Adrenal gland (tissue), 9 donors: ENCODE measurements at regions not wholly inside any gene's neighbourhood (a gene's known extent, or its start where the extent isn't known, plus 50 kb on each side); places are given as distances from the start of the nearest gene placed in this dataset.

Experiments used
- DNase-seq, 7 donors: peaks; one replicate each; pipeline ENCODE4 v3.0.0-alpha.2; 2019 to 2020
- H3K27ac ChIP-seq, 5 donors: fragments of 200-600 bp; sonication (generic) in 4 of 5; 1 replicate in 3 of 5; 2 replicates in 2 of 5; pipeline versions ENCODE4 v1.5.1 to v1.8.0; 2016 to 2020; ENCODE audit warnings: mild to moderate bottlenecking in 1 of 5
- H3K27me3 ChIP-seq: fragments of 200-600 bp; 2 replicates; pipeline ENCODE4 v1.8.0; 2021
- H3K36me3 ChIP-seq, 2 donors: fragments of 200-600 bp; replicated peaks in 1 of 2; 1 replicate in 1 of 2; 2 replicates in 1 of 2; pipeline versions ENCODE4 v1.5.1 to v1.8.0; 2018 to 2022
- H3K4me1 ChIP-seq, 2 donors: fragments of 200-600 bp; replicated peaks in 1 of 2; 1 replicate in 1 of 2; 2 replicates in 1 of 2; pipeline versions ENCODE4 v1.5.1 to v1.8.0; 2018 to 2021
- H3K4me3 ChIP-seq, 4 donors: fragments of 200-600 bp; sonication (generic) in 3 of 4; one replicate each; pipeline ENCODE4 v1.5.1; 2016 to 2018
- H3K9me3 ChIP-seq, 3 donors: fragments of 200-600 bp; sonication (generic) in 1 of 3; replicated peaks in 1 of 3; 1 replicate in 2 of 3; 2 replicates in 1 of 3; pipeline versions ENCODE4 v1.5.1 to v1.8.0; 2016 to 2021
- POLR2A ChIP-seq, 2 donors: fragments of 450-650 bp; IDR thresholded peaks; one replicate each; pipeline ENCODE4 v1.6.1; 2017; ENCODE audit warnings: antibody characterized with exemption in 2 of 2, mild to moderate bottlenecking in 2 of 2, moderate library complexity in 1 of 2
- WGBS, 4 donors: extraction: QIAGEN DNeasy Blood & Tissue Kit in 2 of 4; methylation state at CpG; one replicate each; pipeline versions ENCODE4 v1.1.5 to v1.1.7; 2013 to 2017; 5-methylcytosine and 5-hydroxymethylcytosine counted together
- intact Hi-C, 2 donors: fragments of 100-400 bp; cut with DNase I; formaldehyde crosslinking; loops; one replicate each; pipeline versions ENCODE4 v1.14.1 to v1.15.0; 2022 to 2023
- TF ChIP-seq, protein P1 (sequence below), 6 experiments: fragments of 450-650 bp in 4 of 6; fragments of 200-600 bp in 2 of 6; sonication (generic) in 1 of 6; IDR thresholded peaks; 1 replicate in 5 of 6; 2 replicates in 1 of 6; pipeline versions ENCODE4 v1.5.1 to v1.8.0; 2016 to 2021; ENCODE audit warnings: antibody characterized with exemption in 6 of 6, mild to moderate bottlenecking in 2 of 6, moderate library complexity in 1 of 6
- donor health status: healthy with polysubstance abuse.
- donor health status: Bipolar disorder and iron deficiency.
- donor health status: DM: yes; HTN: yes; CAD: no.
- donor health status: DM: no; HTN: no; CAD: no.
- donor health status: DM: no; HTN: no; CAD: no.

DNA sequence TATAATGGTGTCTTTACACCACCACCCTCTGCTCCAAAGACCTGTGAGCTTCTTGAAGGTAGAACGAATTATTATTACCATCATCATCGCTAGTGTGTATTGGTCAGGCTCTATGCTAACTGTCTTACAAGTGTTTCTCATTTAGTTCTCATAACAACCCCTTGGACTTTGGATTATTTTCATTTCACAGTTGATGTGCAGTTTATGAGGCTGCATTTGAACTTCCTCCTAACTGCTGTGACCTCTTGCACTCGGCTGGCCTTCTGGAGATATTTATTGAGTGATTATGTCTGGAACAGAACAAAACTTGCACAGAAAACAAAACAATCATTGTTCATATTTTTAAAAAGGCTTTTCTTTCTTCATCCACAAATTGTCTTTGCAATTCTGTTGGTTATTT lies 306.3 kb upstream of the SGCD start:
- WGBS, 4 donors, result 58 to 71% (median 67%) methylated on average over 3 of the region's 3 CpGs
- TF ChIP-seq, protein P1, sequence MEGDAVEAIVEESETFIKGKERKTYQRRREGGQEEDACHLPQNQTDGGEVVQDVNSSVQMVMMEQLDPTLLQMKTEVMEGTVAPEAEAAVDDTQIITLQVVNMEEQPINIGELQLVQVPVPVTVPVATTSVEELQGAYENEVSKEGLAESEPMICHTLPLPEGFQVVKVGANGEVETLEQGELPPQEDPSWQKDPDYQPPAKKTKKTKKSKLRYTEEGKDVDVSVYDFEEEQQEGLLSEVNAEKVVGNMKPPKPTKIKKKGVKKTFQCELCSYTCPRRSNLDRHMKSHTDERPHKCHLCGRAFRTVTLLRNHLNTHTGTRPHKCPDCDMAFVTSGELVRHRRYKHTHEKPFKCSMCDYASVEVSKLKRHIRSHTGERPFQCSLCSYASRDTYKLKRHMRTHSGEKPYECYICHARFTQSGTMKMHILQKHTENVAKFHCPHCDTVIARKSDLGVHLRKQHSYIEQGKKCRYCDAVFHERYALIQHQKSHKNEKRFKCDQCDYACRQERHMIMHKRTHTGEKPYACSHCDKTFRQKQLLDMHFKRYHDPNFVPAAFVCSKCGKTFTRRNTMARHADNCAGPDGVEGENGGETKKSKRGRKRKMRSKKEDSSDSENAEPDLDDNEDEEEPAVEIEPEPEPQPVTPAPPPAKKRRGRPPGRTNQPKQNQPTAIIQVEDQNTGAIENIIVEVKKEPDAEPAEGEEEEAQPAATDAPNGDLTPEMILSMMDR (IDR thresholded peaks at IDR 0.05), result no peak
- TF ChIP-seq POLR2A (IDR thresholded peaks at IDR 0.05), result no peak
- H3K4me3 ChIP-seq, result no peak overlapping the region
- intact Hi-C loops, result no loop called here
- H3K27ac ChIP-seq, result no peak overlapping the region
- H3K4me1 ChIP-seq, result no peaks in the 10 kb centered on the region
- H3K36me3 ChIP-seq, result no peaks in the 10 kb centered on the region
- H3K9me3 ChIP-seq, result no peaks in the 10 kb centered on the region
- DNase-seq, result no peak
- H3K27me3 ChIP-seq, result no peaks in the 10 kb centered on the region

DNA sequence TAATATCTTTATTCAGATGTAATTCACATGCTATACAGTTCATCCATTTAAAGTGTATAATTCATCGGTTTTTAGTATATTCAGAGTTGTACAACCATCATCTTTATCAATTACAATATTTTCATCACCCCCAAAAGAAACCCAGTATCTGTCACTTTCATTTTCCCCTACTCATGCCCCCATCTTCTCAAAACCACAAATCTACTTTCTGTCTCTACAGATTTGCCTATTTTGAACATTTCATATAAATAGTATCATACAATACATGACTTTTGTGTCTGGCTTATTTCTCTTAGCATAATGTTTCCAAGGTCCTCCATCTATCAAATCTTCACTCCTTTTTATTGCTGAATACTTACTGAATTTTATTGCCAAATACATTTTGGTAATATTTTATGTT lies 305.1 kb upstream of the SGCD start:
- no peaks in the 10 kb centered on the region for H3K4me1 ChIP-seq
- 74 to 100% (median 83%) methylated on average over 1 of the region's 1 CpG for WGBS, 4 donors
- intact Hi-C loops, result no loop called here
- no peaks in the 10 kb centered on the region for H3K36me3 ChIP-seq
- H3K4me3 ChIP-seq, result no peak overlapping the region
- TF ChIP-seq, protein P1 (IDR thresholded peaks at IDR 0.05), result no peak
- no peak overlapping the region for H3K27ac ChIP-seq
- H3K9me3 ChIP-seq, result no peaks in the 10 kb centered on the region
- DNase-seq, result no peak
- no peaks in the 10 kb centered on the region for H3K27me3 ChIP-seq

DNA sequence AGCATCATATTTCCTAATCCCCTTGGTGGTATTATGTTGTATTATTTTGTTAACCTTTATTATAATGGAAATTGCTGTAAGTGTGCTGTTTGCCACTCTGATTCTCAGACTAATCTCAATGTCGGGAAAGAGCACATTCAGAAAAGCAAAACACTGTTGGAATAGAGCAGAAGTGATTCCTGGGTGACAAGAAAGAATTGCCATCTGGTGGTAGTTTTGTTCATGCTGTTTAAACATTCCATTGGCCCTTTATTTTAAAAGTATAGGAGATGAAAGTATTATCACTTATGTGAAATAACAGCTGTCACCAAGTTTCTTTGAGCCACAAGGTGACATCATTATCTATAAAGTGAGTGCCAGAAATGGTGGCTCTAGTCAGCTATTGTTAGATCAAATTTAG lies 301.3 kb upstream of the SGCD start:
- TF ChIP-seq, protein P1 (IDR thresholded peaks at IDR 0.05), result no peak
- Histone ChIP-seq H3K9me3 (no peaks in the 10 kb centered on the region), H3K4me3 (no peak overlapping the region), H3K27ac (no peak overlapping the region), H3K27me3 (no peaks in the 10 kb centered on the region), H3K4me1 (no peaks in the 10 kb centered on the region), H3K36me3 (no peaks in the 10 kb centered on the region)
- intact Hi-C loops, result no loop called here
- no peak for DNase-seq
- 63 to 71% (median 67%) methylated on average over 1 of the region's 1 CpG for WGBS, 4 donors

DNA sequence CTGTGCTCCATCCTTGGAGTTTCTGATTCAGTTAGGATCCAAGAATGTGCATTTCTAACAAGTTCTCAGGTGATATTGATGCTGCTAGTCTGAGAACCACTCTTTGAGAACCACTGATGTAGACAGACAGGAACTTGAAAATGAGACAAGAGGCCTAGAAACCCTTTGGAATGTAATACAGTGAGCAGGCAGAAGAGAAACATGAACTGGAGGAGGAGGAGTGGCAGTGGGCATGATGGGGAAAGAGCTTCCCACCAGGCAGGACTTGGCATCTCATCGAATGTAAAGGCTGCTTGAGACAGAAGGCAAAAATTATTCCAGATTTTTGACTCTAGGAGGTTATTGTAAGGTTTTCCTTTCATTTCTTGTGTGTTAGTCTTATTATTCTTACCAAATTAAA lies 295.8 kb upstream of the SGCD start:
- intact Hi-C loops, result no loop called here
- WGBS, 4 donors, result 70 to 86% (median 81%) methylated on average over 1 of the region's 1 CpG

More for the DNA sequence above, 295.8 kb upstream of the SGCD start:
- Histone ChIP-seq H3K4me3 (no peak overlapping the region), H3K4me1 (no peaks in the 10 kb centered on the region), H3K27ac (no peak overlapping the region), H3K9me3 (no peaks in the 10 kb centered on the region), H3K36me3 (no peaks in the 10 kb centered on the region), H3K27me3 (no peaks in the 10 kb centered on the region)
- DNase-seq, result no peak
- no peak for TF ChIP-seq POLR2A (IDR thresholded peaks at IDR 0.05)
- TF ChIP-seq, protein P1 (IDR thresholded peaks at IDR 0.05), result no peak
